ENCODE measurements at regions not wholly inside any gene's neighbourhood (a gene's known extent, or its start where the extent isn't known, plus 50 kb on each side); places are given as distances from the start of the nearest gene placed in this dataset.

DNA sequence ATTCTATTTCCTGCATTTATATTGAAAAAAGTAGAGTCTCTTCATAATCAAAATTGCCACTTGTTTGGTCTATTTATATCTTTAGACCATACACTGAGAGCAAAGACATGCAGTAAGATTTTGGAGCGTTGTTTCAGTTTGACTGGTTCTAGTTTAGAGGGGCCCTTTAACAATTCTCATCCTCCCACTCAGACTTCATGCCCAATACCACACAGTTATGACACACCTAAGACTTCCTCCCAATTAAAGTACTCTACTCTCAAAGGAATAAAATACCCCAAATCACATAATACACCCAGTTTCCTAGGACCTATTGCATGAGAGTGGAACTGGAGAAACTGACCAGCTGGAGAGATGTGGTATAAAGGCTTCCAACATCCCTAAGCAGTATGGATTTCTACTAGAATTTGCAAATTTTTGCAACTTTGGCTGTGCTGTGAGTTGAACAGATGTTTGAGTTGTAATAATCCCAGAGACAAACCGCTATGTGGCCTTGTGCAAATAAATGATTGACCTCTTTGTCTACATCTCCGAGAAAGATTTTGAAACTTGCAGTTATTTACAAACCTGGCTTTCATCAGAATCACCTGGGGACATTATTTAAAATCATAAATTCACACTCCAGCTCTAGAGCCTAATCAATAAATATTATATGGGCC, 170.0 kb upstream of the ROBO2 start:
- TF ChIP-seq, protein P1, sequence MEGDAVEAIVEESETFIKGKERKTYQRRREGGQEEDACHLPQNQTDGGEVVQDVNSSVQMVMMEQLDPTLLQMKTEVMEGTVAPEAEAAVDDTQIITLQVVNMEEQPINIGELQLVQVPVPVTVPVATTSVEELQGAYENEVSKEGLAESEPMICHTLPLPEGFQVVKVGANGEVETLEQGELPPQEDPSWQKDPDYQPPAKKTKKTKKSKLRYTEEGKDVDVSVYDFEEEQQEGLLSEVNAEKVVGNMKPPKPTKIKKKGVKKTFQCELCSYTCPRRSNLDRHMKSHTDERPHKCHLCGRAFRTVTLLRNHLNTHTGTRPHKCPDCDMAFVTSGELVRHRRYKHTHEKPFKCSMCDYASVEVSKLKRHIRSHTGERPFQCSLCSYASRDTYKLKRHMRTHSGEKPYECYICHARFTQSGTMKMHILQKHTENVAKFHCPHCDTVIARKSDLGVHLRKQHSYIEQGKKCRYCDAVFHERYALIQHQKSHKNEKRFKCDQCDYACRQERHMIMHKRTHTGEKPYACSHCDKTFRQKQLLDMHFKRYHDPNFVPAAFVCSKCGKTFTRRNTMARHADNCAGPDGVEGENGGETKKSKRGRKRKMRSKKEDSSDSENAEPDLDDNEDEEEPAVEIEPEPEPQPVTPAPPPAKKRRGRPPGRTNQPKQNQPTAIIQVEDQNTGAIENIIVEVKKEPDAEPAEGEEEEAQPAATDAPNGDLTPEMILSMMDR (IDR thresholded peaks at IDR 0.05), result no peak
- no peak for TF ChIP-seq POLR2A (IDR thresholded peaks at IDR 0.05)

Measured in Peyer's patch (tissue), 4 donors.